T1000 (cell line): ENCODE measurements at regions not wholly inside any gene's neighbourhood (a gene's known extent, or its start where the extent isn't known, plus 50 kb on each side); places are given as distances from the start of the nearest gene placed in this dataset.

Experiments used
- DNase-seq: peaks from one replicate; lab custom pipeline; 2025; ENCODE audit warnings: mixed read lengths; lab: John Stamatoyannopoulos, UW

DNA sequence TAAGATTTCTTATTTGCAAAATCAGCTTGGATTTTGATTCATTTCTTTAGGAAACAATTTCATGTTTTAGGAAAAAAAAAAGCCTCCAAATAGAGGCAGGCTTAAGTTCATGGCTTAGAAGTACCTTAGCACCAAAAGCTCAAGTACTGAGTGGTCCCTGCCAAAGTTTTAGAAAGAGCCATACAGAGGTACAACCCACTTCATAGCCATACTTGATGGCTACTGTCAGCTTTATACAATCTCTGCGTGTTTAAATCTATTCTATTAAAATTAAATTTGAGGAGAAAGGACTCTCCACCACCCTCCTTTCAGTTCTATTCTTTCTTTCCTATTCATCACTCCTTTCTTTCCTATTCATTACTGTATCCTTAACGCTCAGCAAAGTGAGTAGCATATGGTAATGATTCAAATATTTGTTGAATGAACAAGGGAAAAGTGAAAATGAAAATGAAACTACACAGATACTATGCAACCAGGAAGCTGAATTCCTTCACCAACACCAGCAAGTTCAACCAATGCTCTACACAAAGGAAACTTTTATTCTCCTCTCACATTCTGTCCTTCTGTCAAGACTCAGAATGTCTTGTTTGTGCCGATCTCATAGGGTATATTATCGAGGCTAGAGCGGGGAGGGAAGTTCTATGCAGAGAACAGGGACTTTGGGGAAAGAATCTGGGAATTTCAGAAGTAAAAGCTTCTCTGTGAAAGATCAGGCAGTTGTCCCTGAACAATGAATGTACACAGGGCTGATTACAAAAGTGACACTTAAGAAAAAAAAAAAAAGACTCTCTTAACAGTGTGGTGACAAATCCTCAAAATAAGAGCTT, 138.6 kb upstream of the SPEF2 start:
- DNase-seq = no peak

DNA sequence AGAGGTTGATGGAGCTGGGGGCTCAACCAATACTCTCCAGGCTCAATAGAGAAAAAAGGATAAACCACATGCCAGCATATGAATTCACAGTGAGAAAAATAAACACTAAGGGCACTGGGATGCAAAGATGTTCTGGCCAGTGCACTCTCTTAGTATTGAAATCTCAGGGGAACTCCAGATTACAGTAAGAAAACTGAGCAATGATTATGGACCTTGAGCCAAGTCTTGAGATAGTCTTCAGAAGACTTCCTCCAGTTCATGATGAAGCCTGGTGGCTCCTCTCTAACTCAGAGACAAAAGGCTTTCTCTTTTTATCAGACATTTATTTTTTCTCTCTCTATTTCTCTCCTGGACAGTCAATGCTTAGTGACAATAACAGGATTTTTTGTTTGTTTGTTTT, 139.8 kb upstream of the SPEF2 start:
- DNase-seq = no peak

DNA sequence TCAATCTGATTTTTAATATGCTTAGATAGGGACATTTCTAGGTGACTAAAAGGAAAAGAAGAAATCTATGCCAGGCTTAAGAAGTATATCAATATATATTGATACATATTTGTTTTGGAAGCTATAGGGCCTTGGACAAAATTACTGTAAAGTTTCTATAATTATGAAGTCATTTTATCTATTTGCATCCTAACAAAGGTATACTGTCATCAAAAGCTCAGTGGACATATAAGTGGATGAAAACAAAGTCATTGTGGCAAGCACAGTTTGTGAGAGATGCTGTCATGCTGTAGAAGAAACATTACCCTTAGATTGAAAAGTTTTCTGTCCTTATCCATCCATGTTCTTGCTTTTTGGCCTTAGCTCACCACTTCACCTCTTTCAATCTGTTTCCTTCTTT, 140.3 kb upstream of the SPEF2 start:
- DNase-seq = no peak

DNA sequence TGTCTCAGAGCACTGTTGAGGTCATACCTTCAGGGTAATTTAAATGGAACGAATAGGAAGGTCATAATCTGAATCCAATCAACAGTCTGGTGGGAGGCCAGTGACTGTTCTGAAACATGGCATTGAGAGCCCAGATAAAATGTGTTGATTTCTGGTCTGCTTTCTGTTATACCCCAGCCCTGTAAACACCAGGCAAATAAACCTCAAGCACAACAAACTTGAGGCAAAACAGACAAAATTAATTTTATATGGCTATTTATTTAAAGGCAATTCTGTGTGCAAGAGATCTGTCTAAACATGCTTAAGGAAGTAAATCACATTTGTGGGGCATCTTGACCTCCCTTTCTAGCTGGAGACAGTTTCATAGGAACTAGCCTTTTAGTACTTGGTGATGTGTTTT, 140.9 kb upstream of the SPEF2 start:
- DNase-seq = no peak

DNA sequence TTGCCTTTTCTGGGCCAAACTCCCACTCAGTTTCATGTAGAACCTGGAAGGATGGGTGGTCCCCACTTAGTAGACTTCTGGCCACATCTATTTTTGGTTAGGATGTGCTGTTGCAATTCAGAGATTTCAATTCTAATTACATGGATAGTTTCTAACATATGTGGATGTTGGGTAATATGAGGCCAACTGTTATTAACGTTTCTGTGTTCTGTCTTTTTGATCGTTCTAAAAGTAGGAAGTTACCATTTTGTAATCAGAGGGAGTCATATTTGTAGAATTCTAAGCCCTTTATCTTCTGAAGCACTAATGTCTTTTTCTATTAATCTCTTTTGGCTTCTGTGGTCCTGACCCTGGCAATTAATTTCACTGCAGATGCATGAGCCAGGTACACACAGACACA, 141.6 kb upstream of the SPEF2 start:
- no peak for DNase-seq

DNA sequence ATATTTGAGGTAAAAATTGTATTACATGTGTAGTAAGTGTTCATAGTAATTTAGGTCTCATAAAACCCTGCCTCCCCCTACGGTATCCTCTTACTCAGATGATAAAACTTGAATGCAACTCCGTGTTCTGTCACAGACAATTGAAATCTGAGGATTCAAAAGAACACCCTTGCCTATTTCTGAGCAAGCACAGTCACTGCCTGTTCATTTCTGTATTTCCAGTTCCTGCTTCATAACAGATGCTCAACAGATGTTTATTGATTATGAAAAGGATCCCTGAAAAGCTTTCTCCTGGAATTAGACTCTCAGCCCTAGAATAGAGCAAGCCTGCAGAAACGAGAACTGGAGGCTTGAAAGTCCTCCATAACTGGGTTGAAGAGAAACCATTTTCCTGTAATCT, 144.1 kb upstream of the SPEF2 start:
- no peak for DNase-seq

DNA sequence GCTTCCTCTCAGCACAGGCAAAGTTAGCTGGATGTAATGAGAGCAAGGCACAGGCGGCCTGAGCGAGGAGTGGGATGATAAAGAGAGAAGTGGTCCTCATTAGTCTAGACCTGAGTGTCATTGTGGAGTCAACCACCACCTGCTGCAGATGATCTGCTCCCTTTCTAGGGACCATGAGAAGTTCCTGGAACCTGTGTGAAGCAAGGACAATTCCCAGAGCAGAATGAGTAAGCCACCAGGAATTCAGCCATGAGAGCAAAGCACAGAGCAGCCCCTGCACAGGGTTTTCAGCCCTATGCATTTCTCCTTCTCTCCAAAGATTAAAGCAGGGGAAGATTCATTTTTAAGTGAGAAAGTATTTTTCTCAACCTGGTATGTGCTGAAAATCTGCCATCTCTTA, 146.8 kb upstream of the SPEF2 start:
- DNase-seq = no peak

DNA sequence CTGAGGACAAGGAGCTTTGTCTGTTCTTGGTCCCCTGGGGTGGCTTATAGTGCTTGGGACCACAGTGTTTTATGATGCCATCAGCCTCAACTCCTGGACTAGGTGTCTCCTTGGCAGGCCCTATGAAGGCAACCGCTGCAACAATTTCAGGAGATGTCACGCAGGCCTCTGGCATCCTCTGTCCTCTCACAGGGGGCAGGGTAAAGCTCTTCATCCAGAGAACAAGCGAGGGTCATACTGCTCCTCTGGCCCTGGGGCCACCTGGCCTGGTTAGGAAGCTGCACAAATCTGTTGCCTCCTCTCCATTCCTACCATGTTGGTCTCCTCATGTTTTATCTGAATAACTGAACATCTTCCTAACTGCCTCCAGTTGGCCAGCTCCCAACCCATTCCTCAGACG, 148.9 kb upstream of the SPEF2 start:
- DNase-seq = no peak

DNA sequence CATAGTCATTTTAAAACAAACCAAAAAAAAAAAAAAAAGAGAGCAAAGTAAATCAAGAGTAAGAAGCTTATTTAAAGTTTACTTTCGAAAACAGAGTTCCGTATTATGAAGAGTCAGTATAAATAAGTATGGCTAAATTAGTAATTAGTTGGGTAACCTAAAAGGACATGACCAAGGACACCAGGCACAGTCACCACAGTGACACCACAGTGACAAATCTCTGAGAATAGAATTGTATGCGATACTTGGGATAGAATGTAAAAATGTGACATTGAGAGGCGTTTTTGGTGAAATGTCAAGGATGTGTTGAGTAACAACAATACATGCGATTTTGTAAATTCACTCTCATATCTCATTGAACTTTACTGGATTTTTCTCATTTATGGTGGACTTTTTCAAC, 150.9 kb upstream of the SPEF2 start:
- no peak for DNase-seq

DNA sequence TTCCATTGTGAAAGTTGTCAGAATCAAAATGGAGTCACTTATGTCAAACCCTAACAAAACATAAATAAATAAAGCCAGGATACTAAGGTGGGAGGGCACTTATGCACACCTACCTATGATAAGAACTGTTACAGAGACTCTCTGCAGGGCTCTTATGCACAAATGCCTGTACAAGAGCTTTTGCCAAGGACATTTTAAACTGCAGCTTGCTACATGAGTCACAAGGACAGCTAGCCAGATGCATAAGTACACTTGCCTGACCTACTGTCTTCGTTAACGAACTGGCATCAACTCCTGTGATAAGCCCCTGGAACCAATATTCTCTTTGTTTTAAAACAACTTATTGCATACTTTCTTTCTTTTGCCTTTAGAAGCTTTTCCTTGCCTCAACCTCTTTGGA, 152.9 kb upstream of the SPEF2 start:
- DNase-seq = no peak

DNA sequence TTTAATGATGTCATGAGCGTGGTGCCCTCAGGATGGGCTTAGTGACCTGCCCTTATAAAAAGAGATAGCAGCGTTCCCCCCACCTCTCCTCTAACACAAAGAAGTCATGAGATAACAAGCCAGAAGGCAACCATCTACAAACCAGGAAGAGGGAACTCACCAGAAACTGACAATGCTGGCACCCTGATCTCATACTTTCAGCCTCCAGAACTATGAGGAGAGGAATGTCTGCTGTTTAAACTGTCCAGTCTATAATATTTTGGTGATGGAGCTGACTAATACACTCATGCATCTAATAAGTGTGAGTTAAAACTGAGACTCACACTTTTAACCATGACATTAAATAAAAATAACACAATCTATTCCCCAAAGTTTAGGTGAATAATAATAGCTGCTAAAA, 156.1 kb upstream of the SPEF2 start:
- no peak for DNase-seq

DNA sequence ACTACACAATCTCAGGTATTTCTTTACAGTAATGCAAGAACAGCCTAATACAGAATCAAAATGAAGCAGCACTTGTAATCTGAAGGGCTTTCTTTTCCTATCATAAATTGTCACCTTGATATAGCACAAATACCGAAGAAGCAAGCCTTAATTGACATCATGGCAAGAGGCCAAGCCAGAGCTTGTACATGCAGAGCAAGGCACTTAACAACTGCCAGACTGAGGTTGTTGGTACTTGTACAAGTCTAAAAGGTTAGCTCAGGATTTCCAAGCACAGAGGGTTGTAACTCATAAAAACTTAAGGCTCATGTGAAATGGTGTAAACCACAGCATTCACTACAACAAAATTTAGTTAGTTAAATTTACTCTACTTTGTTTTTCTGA, 158.8 kb upstream of the SPEF2 start:
- DNase-seq = no peak

DNA sequence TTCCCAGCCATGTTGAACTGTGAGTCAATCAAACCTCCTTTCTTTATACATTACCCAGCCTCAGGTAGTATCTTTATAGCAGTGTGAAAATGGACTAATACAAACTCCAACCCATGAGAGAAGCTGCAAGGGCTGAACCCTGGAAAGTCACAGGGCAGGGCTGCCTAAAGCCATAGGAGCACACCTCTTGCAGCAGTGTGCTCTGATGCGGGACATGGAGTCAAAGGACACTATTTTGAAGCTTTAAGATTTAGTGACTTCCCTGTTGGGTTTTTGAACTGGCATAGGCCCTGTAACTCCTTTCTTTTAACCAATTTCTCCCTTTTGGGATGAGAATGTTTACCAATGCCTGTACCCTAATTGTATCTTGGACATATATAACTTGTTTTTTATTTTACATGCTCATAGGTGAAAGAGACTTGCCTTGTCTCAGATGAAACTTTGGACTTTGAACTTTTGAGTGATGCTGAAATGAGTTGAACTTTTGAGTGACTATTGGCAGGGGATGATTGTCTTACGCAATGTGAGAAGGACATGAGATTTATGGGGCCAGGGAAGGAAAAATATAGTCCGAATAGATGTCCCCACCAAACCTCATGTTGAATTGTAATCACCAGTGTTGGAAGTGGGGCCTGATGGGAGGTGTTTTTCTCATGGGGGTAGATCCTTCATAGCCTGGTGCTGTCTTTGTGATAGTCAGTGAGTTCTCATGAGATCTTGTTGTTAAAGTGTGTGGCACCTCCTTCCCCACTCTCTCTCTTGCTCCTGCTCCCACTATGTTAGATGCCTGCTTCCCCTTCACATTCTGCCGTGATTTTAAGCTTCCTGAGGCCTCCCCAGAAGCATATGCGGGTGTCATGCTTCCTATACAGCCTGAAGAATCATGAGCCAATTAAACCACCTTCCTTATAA, 159.5 kb upstream of the SPEF2 start:
- DNase-seq = no peak

DNA sequence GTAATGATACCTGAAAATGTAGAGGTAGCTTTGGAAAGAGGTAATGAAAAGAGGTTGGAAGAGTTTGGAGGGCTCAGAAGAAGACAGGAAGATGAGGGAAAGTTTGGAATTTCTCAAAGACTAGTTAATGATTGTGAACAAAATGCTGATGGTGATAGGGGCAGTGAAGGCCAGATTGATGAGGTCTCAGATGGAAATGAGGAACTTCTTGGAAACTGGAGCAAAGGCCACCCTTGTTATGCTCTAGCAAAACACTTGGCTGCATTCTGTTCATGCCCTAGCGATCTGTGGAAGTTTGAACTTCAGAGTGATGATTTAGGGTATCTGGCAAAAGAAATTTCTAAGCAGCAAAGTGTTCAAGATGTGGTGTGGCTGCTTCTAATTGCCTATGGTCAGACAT, 161.2 kb upstream of the SPEF2 start:
- DNase-seq = no peak

DNA sequence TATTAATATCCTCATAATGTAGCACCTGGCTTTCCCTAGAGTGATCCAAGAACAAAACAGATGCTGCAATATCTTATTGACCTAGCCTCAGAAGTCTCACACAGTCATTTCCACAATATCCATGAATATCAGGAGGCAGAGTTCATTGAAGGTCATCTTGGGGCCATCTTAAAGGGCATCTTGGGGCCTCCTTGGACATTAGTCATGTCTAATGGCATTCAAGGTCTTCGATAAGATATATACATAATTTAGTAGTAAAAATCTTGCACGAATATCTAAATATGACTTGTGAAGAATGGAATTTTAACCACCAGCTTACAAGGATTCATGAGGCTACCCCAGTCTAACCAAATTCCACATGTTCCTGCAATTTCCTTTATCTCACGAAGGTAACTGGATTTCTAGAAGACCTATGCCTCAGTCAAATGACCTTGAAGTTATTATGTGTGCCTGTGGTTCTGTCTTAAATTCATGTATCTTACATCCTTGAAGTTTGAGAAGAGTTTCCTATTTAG, 163.6 kb upstream of the SPEF2 start:
- DNase-seq = no peak

DNA sequence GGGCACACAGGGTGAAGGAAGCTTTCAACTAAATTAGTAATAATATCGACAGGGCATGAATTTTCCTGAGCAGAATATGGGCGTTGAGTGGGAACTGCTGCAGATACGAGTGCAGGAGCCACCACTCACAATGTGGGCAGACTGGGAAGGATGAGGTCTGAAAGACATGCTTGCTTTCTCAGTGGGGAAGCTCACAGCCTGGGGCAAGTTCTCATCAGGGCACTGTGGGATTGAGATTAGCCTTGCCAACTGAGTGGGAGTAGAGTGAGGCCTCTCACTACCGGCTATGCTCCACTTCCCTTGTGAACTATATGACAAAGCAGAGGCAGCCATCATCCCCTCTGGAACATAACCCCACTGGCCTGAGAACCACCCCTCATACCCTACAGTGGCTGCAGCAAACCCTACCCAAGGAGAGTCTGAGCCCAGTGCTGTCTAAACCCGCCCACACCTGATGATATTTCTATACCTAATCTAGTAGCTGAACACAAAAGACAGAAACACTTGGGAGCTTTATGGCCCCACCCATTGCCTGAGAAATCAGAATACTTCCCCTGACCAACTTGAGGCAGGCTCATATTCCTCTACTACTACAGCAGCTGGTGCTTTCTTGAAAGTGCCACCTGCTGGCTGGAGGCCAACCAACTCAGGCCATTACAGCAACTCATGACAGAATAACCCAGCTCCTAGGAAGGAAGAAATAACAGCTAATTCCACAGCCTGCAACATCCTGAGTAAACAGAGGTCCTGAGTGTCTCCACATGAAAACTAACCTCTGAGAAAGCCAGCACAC, 173.7 kb upstream of the SPEF2 start:
- DNase-seq = no peak

DNA sequence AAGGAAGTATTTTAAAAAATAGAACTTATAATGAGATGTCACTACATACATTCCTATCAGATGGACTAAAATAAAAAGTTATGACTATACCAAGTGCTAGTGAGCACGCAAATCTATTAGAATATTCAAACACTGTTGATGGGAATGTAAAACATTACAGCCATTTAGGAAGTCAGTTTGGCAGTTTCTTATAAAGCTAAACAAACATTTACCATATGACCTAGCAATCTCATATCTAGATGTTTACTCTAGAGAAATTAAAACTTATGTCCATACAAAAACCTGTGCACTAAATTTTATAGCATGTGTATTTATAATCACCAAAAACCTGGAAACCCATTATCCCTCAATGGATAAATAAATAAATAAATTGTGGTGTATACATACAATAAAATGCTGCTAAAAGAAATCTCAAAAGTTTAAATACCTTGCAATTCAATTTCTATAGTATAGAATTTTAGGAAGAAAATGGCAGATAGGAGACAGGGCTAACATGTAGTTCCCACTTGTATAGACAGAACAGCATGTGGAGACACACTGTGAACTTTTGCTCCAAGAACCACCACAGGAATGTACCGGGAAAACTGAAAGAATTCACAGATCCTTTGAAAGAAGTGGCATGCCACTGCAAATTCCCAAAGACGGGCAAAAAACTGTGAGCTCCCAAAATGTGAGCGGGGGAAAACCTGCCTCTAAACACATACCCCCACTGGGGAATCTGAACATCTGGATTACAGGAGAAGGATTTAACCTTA, 174.6 kb upstream of the SPEF2 start:
- DNase-seq = no peak

DNA sequence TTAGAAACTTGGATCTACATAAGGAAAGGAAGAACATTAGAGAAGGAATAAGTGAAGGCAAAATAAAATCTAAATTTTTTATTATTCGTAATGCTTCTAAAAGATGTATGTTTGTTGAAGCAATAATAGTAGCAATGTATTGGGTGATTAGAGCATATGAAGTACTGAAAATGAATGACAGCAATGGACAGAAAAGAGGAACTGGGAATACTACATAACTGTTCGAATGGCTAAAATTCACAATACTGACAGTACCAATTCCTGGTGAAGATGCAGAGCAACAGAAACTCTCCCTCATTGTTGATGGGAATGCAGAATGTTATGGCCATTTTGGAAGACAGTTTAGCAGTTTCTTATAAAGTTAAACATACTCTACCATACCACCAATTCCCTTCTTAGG, 177.3 kb upstream of the SPEF2 start:
- DNase-seq = no peak

DNA sequence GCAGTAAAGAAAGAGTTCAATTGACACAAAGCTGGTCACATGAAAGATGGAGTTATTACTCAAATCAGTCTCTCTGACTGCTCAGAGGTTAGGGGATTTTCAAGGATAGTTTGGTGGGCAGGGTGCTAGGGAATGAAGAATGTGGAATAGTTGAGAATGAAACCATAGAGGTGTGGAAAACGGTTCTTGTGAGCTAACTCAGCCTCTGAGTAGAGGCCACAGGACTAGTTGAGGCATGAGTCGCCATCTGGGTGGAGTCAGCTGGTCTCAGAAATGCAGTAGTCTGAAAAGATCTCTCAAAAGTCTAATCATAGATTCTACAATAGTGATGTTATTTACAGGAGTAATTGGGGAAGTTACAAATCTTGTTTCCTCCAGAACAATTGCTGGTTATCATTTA, 178.9 kb upstream of the SPEF2 start:
- DNase-seq = no peak

DNA sequence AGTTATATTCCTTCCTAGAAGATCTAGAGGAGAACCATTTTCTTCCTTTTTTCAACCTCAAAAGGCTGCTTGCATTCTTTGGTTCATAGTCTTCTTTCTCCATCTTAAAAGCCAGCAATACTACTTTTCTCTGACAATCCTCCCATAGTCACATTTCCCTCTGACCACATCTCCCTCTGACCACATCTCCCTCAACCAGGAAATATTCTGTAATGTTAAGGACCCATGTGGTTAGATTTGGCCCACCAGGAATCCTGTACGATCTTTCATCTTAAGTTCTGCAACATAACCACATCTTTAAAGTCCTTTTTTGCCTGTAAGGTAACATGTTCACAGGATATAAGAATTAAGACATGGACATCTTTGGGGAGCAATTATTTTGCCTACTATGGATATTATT, 179.4 kb upstream of the SPEF2 start:
- DNase-seq = no peak

DNA sequence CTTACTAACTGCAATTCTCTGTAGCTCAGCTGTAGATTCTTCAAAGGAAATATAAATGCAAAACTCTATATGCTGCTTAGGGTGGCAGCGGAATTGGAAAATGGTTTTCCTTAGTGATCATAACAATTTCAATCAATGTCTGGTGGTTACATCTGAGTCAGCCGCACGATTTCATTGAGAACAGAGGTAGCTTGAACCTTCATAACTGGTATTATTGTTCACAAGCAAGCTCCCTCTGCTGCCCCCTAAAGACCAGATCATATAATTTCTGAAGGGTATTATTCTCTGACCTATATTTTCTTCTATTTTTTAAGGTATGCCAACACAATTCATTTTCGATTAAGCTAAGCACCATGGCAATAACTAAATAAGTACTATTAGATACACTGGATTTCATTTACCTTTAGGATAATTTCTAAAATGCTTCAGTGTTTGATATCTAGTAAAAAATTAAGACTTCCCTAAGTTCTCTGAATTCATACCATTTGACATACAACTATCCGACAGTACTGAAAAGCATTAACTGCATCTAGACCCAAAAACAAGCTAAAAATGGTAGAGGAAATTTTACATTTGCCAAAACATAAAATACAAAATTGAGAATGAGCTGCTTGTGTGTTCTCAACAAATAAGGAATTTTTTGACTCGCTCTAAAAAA, 181.1 kb upstream of the SPEF2 start:
- no peak for DNase-seq
